ENCODE measurements at regions not wholly inside any gene's neighbourhood (a gene's known extent, or its start where the extent isn't known, plus 50 kb on each side); places are given as distances from the start of the nearest gene placed in this dataset.
"Not testable (repeated sequence)": the region's sequence is repeated elsewhere in the genome, so short reads cannot be mapped to it uniquely, and the experiment has no call there.

DNA sequence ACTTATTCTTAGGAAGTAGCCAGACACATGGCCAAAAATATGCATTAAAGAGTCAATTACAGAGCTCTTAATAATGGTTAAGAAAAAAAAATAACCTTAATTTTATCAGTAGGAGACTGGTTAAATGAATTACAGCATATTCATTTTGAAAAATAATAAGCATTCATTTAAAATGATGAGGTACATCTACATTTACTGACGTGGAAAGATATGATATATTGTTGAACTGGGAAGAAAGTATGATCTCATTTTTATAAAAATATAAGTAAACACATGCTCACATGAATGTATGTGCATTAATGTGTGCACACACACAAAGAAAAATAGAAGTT, 250.3 kb downstream of the ENC1 start:
- TF ChIP-seq, protein P1, sequence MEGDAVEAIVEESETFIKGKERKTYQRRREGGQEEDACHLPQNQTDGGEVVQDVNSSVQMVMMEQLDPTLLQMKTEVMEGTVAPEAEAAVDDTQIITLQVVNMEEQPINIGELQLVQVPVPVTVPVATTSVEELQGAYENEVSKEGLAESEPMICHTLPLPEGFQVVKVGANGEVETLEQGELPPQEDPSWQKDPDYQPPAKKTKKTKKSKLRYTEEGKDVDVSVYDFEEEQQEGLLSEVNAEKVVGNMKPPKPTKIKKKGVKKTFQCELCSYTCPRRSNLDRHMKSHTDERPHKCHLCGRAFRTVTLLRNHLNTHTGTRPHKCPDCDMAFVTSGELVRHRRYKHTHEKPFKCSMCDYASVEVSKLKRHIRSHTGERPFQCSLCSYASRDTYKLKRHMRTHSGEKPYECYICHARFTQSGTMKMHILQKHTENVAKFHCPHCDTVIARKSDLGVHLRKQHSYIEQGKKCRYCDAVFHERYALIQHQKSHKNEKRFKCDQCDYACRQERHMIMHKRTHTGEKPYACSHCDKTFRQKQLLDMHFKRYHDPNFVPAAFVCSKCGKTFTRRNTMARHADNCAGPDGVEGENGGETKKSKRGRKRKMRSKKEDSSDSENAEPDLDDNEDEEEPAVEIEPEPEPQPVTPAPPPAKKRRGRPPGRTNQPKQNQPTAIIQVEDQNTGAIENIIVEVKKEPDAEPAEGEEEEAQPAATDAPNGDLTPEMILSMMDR (IDR thresholded peaks at IDR 0.05; ENCODE audit: low read depth, low read length): no peak
- DNase-seq (ENCODE audit: low read depth in 2 of 2): no peak
- no peak overlapping the region for H3K4me3 ChIP-seq (replicated peaks in 1 of 2; ENCODE audit: low read depth in 2 of 2, low read length in 2 of 2)

- TF ChIP-seq, protein P1 (IDR thresholded peaks at IDR 0.05; ENCODE audit: low read depth, low read length): no peak
- DNase-seq (ENCODE audit: low read depth in 2 of 2): peak in 1 of 2 donors; percentile 27
- no peak overlapping the region for H3K4me3 ChIP-seq (replicated peaks in 1 of 2; ENCODE audit: low read depth in 2 of 2, low read length in 2 of 2)
These were observed 250.8 kb downstream of the ENC1 start for GRCh38 chr5:74389531-74390305.

DNA sequence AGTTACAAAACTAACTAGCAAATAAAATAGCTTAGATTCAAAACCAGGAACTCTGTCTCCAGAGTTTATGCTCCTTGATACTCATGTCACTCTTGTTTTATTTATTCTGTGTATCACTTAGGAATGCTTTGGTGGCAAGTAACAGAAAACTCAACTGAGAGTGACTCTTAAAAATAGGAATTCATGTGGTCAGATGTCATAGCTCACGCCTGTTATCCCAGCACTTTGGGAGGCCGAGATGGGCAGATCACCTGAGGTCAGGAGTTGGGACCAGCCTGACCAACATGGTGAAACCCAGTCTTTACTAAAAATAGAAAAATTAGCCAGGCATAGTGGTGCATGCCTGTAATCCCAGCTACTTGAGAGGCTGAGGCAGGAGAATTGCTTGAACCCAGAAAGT, 252.1 kb downstream of the ENC1 start:
- H3K4me3 ChIP-seq (replicated peaks in 1 of 2; ENCODE audit: low read depth in 2 of 2, low read length in 2 of 2); DNase-seq (ENCODE audit: low read depth in 2 of 2): not testable (repeated sequence)

DNA sequence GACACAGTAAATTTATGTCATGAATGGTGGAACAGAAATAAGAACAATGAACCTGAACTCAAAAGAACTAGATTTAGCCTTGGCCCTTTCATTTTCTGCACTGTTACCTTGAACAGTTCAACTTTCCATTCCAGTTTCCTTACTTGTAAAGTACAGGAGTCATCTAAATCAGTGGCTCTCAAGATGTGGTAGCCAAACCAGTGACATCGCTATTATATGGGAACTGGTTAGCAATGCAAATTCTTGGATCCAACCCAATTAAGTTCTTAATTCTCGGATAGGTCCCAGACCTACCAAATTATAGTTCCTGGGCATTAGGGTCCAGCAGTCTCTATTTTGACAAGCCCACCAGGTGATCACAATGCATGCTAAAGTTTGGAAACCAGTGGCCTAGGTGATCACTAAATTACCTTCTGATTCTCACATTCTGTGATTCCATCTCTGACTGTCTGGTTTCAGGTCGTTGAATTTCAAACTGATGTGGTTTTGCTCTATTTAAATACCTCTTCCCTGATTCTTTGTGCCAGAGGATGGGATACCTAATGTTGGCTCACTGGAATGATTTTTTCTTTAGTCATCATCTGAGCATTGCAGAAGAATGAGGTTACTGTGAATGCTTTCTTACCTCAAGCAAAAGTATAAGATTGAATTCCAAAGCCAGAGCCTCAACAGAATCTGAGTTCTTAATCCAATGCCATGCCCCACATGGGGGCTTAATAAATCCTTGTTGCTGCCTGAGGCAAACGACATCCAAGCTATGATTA, 253.8 kb downstream of the ENC1 start:
- peak in 1 of 2 donors; percentile 70 for DNase-seq (ENCODE audit: low read depth in 2 of 2)
- H3K4me3 ChIP-seq (replicated peaks in 1 of 2; ENCODE audit: low read depth in 2 of 2, low read length in 2 of 2): no peak overlapping the region
- TF ChIP-seq, protein P1 (IDR thresholded peaks at IDR 0.05; ENCODE audit: low read depth, low read length): no peak

GRCh38 chr5:74384851-74385250, 255.7 kb downstream of the ENC1 start:
- TF ChIP-seq, protein P1 (IDR thresholded peaks at IDR 0.05; ENCODE audit: low read depth, low read length): no peak
- no peak overlapping the region for H3K4me3 ChIP-seq (replicated peaks in 1 of 2; ENCODE audit: low read depth in 2 of 2, low read length in 2 of 2)
- no peak for DNase-seq (ENCODE audit: low read depth in 2 of 2)

DNA sequence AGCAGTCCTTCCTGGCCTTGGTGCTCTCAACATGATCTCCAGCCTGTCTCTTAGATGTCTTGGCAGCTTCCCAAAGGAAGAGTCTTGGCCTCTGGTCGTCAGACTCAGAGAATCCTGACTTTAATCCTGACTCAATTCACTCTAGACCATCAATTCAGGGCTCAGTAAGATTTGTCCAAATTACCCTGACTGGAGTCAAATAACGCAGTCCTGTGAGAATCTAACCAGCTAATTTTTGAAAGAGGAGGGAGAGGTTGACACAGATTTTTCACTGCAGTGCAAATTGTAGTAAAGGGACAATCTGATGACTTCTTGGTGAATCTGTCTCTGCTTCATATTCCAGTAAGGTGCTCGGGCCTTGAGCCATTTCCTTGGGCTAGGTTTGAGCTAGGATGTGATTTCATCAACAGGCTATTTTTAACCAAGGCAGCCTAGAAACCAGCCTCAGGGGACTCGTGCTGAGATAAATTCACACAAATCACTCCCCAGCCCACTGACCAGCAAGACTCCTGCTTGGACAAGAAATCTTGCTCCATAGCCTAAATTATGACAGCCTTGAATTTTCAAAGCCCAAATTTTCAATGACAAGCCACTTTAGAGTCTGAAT, 257.4 kb downstream of the ENC1 start:
- TF ChIP-seq, protein P1 (IDR thresholded peaks at IDR 0.05; ENCODE audit: low read depth, low read length): no peak
- DNase-seq (ENCODE audit: low read depth in 2 of 2): peak; percentile 81
- no peak overlapping the region for H3K4me3 ChIP-seq (replicated peaks in 1 of 2; ENCODE audit: low read depth in 2 of 2, low read length in 2 of 2)

Data from cardiac fibroblast (primary cell).